GM23248 (cell line): ENCODE measurements at regions not wholly inside any gene's neighbourhood (a gene's known extent, or its start where the extent isn't known, plus 50 kb on each side); places are given as distances from the start of the nearest gene placed in this dataset.

Source experiments
- DNase-seq: peaks from one replicate; pipeline ENCODE4 v3.0.0-alpha.2; 2015
- H2AFZ ChIP-seq: fragments of 200-600 bp; sonication (generic); 2 replicates; pipeline ENCODE4 v1.6.1; 2016; ENCODE audit warnings: antibody characterized with exemption
- H3F3A ChIP-seq: fragments of 200-600 bp; sonication (generic); 2 replicates; pipeline ENCODE4 v1.6.1; 2016; ENCODE audit warnings: mild to moderate bottlenecking, antibody characterized with exemption, mixed run types; ENCODE audit not compliant: insufficient read depth
- H3K27ac ChIP-seq: fragments of 200-600 bp; sonication (generic); 2 replicates; pipeline ENCODE4 v1.5.1; 2016; ENCODE audit warnings: mild to moderate bottlenecking
- H3K27me3 ChIP-seq: fragments of 200-600 bp; sonication (generic); replicated peaks from 2 replicates; pipeline ENCODE4 v1.6.1; 2016; ENCODE audit warnings: mild to moderate bottlenecking; ENCODE audit not compliant: insufficient read depth
- H3K36me3 ChIP-seq: fragments of 200-600 bp; sonication (generic); 2 replicates; pipeline ENCODE4 v1.6.1; 2016; ENCODE audit warnings: low read depth, mild to moderate bottlenecking
- H3K4me1 ChIP-seq: fragments of 200-600 bp; sonication (generic); 2 replicates; pipeline ENCODE4 v1.6.1; 2016; ENCODE audit warnings: mild to moderate bottlenecking; ENCODE audit not compliant: insufficient read depth
- H3K4me2 ChIP-seq: fragments of 200-600 bp; sonication (generic); one replicate; pipeline ENCODE4 v1.6.1; 2016; ENCODE audit warnings: mild to moderate bottlenecking; ENCODE audit not compliant: unreplicated experiment
- H3K4me3 ChIP-seq: fragments of 200-600 bp; sonication (generic); 2 replicates; pipeline ENCODE4 v1.5.1; 2016; ENCODE audit warnings: mild to moderate bottlenecking
- H3K79me2 ChIP-seq: fragments of 200-600 bp; sonication (generic); 2 replicates; pipeline ENCODE4 v1.6.1; 2016; ENCODE audit warnings: mild to moderate bottlenecking; ENCODE audit not compliant: insufficient read depth
- H3K9ac ChIP-seq: fragments of 200-600 bp; sonication (generic); 2 replicates; pipeline ENCODE4 v1.6.1; 2016; ENCODE audit warnings: mild to moderate bottlenecking
- H3K9me2 ChIP-seq: fragments of 200-600 bp; sonication (generic); 2 replicates; pipeline ENCODE4 v1.6.1; 2016; ENCODE audit warnings: mixed run types, mild to moderate bottlenecking, moderate library complexity; ENCODE audit not compliant: insufficient read depth
- H3K9me3 ChIP-seq: fragments of 200-600 bp; sonication (generic); one replicate; pipeline ENCODE4 v1.6.1; 2017; ENCODE audit warnings: low read depth
- H4K20me1 ChIP-seq: fragments of 200-600 bp; sonication (generic); 2 replicates; pipeline ENCODE4 v1.6.0; 2016; ENCODE audit not compliant: insufficient read depth
- EZH2 ChIP-seq: fragments of 200-600 bp; sonication (generic); IDR thresholded peaks from 2 replicates; pipeline ENCODE4 v1.6.1; 2018; ENCODE audit warnings: antibody characterized with exemption, mild to moderate bottlenecking; ENCODE audit not compliant: insufficient read depth, poor library complexity, severe bottlenecking
- EZH2phosphoT487 ChIP-seq: fragments of 200-600 bp; sonication (generic); IDR thresholded peaks from 2 replicates; pipeline ENCODE4 v1.6.1; 2018; ENCODE audit warnings: antibody characterized with exemption, moderate library complexity, mild to moderate bottlenecking, low read depth; ENCODE audit not compliant: insufficient read depth
- WGBS, 2 experiments: methylation state at CpG; one replicate each; pipeline ENCODE4 v1.1.6; 2015 to 2017; ENCODE audit warnings: low lambda C conversion rate in 2 of 2, low coverage in 1 of 2; ENCODE audit errors: missing lambda C conversion rate in 2 of 2; 5-methylcytosine and 5-hydroxymethylcytosine counted together
- in situ Hi-C: fragments of 300-500 bp; cut with MboI; formaldehyde crosslinking; loops from 2 replicates; pipeline ENCODE4 v1.15.0; 2020

- H3K4me3 ChIP-seq = no peak overlapping the region
- no peaks in the 10 kb centered on the region for H3K9me2 ChIP-seq
- in situ Hi-C loops = no loop called here
- H3K4me2 ChIP-seq = no peak overlapping the region
- TF ChIP-seq EZH2phosphoT487 (no peak), EZH2 (no peak)
- H3K79me2 ChIP-seq = no peaks in the 10 kb centered on the region
- H3K9ac ChIP-seq = no peak overlapping the region
- H3K36me3 ChIP-seq = no peaks in the 10 kb centered on the region
- H3F3A ChIP-seq = no peaks in the 10 kb centered on the region
- H3K27ac ChIP-seq = no peak overlapping the region
- no peak overlapping the region for H2AFZ ChIP-seq
- peaks cover 3% of the 10 kb centered on the region for H3K9me3 ChIP-seq
- no peaks in the 10 kb centered on the region for H4K20me1 ChIP-seq
- no peaks in the 10 kb centered on the region for H3K4me1 ChIP-seq
- no peaks in the 10 kb centered on the region for H3K27me3 ChIP-seq
- WGBS, 2 experiments = 24 to 42% methylated on average over 4 to 5 of the region's 5 CpGs
- DNase-seq = no peak
These were observed 458.6 kb downstream of the EIPR1 start for GRCh38 chr2:2919026-2919425.

- 18 to 24% methylated on average over 5 of the region's 5 CpGs for WGBS, 2 experiments
These were observed 461.0 kb downstream of the EIPR1 start for GRCh38 chr2:2916621-2917020.

GRCh38 chr2:2914252-2914651 lies 463.4 kb downstream of the EIPR1 start:
- Histone ChIP-seq H3K27ac (no peak overlapping the region), H3K9me3 (peaks cover 3% of the 10 kb centered on the region), H3K27me3 (no peaks in the 10 kb centered on the region), H3K79me2 (no peaks in the 10 kb centered on the region), H2AFZ (no peak overlapping the region), H3K4me1 (no peaks in the 10 kb centered on the region), H3K4me3 (no peak overlapping the region), H3K9me2 (no peaks in the 10 kb centered on the region), H3F3A (no peaks in the 10 kb centered on the region), H3K9ac (no peak overlapping the region), H3K36me3 (no peaks in the 10 kb centered on the region), H3K4me2 (no peak overlapping the region), H4K20me1 (no peaks in the 10 kb centered on the region)
- in situ Hi-C loops = no loop called here
- DNase-seq = no peak
- 34 to 37% methylated on average over 8 of the region's 8 CpGs for WGBS, 2 experiments
- TF ChIP-seq EZH2 = no peak
- no peak for TF ChIP-seq EZH2phosphoT487

More at GRCh38 chr2:2916621-2917020, 461.0 kb downstream of the EIPR1 start:
- in situ Hi-C loops = no loop called here
- Histone ChIP-seq H3K4me2 (no peak overlapping the region), H3K9ac (no peak overlapping the region), H3K27me3 (no peaks in the 10 kb centered on the region), H3K79me2 (no peaks in the 10 kb centered on the region), H3F3A (no peaks in the 10 kb centered on the region), H3K4me3 (no peak overlapping the region), H3K9me2 (no peaks in the 10 kb centered on the region), H3K36me3 (no peaks in the 10 kb centered on the region), H2AFZ (no peak overlapping the region), H3K27ac (no peak overlapping the region), H4K20me1 (no peaks in the 10 kb centered on the region), H3K4me1 (no peaks in the 10 kb centered on the region), H3K9me3 (peaks cover 3% of the 10 kb centered on the region)
- DNase-seq = no peak
- TF ChIP-seq EZH2 = no peak

GRCh38 chr2:2913601-2914120 lies 464.0 kb downstream of the EIPR1 start:
- H3K79me2 ChIP-seq = no peaks in the 10 kb centered on the region
- no peak overlapping the region for H3K4me3 ChIP-seq
- no peak overlapping the region for H3K27ac ChIP-seq
- H3K27me3 ChIP-seq = no peaks in the 10 kb centered on the region
- no peak for TF ChIP-seq EZH2
- TF ChIP-seq EZH2phosphoT487 = no peak
- H3K9ac ChIP-seq = no peak overlapping the region
- H3K4me1 ChIP-seq = no peaks in the 10 kb centered on the region
- no peaks in the 10 kb centered on the region for H4K20me1 ChIP-seq
- H3K9me2 ChIP-seq = no peaks in the 10 kb centered on the region
- in situ Hi-C loops = no loop called here
- no peaks in the 10 kb centered on the region for H3K36me3 ChIP-seq
- WGBS, 2 experiments = 25 to 27% methylated on average over 13 of the region's 13 CpGs
- no peak overlapping the region for H2AFZ ChIP-seq
- H3K4me2 ChIP-seq = no peak overlapping the region
- H3F3A ChIP-seq = no peaks in the 10 kb centered on the region
- H3K9me3 ChIP-seq = peaks cover 3% of the 10 kb centered on the region
- DNase-seq = no peak

- Histone ChIP-seq H3K79me2 (no peaks in the 10 kb centered on the region), H3K36me3 (no peaks in the 10 kb centered on the region), H3K9me3 (peaks cover 3% of the 10 kb centered on the region), H3K9ac (no peak overlapping the region), H3F3A (no peaks in the 10 kb centered on the region), H3K27me3 (no peaks in the 10 kb centered on the region), H4K20me1 (no peaks in the 10 kb centered on the region), H3K4me1 (no peaks in the 10 kb centered on the region), H3K27ac (no peak overlapping the region), H3K4me2 (no peak overlapping the region), H3K9me2 (no peaks in the 10 kb centered on the region), H2AFZ (no peak overlapping the region), H3K4me3 (no peak overlapping the region)
- in situ Hi-C loops = no loop called here
- TF ChIP-seq EZH2 (no peak), EZH2phosphoT487 (no peak)
- DNase-seq = no peak
- WGBS, 2 experiments = 37 to 44% methylated on average over 10 of the region's 10 CpGs
These were observed 464.9 kb downstream of the EIPR1 start for GRCh38 chr2:2912731-2913130.
